Loucy (cell line): ENCODE measurements at regions not wholly inside any gene's neighbourhood (a gene's known extent, or its start where the extent isn't known, plus 50 kb on each side); places are given as distances from the start of the nearest gene placed in this dataset.

ENCODE experiments used
- EZH2phosphoT487 ChIP-seq: fragments of 200-600 bp; IDR thresholded peaks from 2 replicates; pipeline ENCODE4 v1.6.1; 2018; ENCODE audit warnings: antibody characterized with exemption, mild to moderate bottlenecking, moderate library complexity, borderline replicate concordance
- TF ChIP-seq, protein P1 (sequence below): fragments of 200-600 bp; sonication (generic); conservative IDR thresholded peaks from 2 replicates; pipeline ENCODE4 v1.5.1; 2014; ENCODE audit warnings: mild to moderate bottlenecking, antibody characterized with exemption, low read length

DNA sequence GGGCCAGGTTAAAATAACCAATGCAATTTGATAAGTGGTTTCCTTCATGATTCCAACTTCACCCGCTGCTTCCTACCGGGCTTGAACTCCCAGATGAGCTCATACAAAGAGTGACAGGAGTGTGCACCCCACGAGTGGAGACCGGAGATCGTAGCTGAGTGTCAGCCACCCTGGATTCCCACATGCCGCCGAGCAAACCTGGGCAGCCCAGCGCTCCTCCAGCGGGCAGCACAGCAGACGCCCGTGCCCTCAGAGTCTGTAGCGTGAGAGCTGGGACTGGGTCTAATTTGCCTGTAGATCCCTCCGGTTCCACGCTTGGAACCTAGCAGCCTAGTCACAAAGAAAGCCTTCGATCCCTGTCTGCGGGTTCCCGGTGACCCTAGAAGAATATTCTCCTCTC is 476.1 kb upstream of the MGMT start:
- TF ChIP-seq, protein P1, sequence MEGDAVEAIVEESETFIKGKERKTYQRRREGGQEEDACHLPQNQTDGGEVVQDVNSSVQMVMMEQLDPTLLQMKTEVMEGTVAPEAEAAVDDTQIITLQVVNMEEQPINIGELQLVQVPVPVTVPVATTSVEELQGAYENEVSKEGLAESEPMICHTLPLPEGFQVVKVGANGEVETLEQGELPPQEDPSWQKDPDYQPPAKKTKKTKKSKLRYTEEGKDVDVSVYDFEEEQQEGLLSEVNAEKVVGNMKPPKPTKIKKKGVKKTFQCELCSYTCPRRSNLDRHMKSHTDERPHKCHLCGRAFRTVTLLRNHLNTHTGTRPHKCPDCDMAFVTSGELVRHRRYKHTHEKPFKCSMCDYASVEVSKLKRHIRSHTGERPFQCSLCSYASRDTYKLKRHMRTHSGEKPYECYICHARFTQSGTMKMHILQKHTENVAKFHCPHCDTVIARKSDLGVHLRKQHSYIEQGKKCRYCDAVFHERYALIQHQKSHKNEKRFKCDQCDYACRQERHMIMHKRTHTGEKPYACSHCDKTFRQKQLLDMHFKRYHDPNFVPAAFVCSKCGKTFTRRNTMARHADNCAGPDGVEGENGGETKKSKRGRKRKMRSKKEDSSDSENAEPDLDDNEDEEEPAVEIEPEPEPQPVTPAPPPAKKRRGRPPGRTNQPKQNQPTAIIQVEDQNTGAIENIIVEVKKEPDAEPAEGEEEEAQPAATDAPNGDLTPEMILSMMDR = no peak
- TF ChIP-seq EZH2phosphoT487 = no peak
